Breast epithelium (tissue), 3 donors: ENCODE measurements at regions not wholly inside any gene's neighbourhood (a gene's known extent, or its start where the extent isn't known, plus 50 kb on each side); places are given as distances from the start of the nearest gene placed in this dataset.

ENCODE experiments used
- POLR2A ChIP-seq: fragments of 450-650 bp; IDR thresholded peaks from one replicate; pipeline ENCODE4 v1.6.1; 2016; ENCODE audit warnings: antibody characterized with exemption, mild to moderate bottlenecking, moderate library complexity
- TF ChIP-seq, protein P1 (sequence below), 3 donors: fragments of 450-650 bp; IDR thresholded peaks; one replicate each; pipeline ENCODE4 v1.5.1; 2016 to 2017; ENCODE audit warnings: antibody characterized with exemption in 3 of 3, mild to moderate bottlenecking in 3 of 3, moderate library complexity in 3 of 3

DNA sequence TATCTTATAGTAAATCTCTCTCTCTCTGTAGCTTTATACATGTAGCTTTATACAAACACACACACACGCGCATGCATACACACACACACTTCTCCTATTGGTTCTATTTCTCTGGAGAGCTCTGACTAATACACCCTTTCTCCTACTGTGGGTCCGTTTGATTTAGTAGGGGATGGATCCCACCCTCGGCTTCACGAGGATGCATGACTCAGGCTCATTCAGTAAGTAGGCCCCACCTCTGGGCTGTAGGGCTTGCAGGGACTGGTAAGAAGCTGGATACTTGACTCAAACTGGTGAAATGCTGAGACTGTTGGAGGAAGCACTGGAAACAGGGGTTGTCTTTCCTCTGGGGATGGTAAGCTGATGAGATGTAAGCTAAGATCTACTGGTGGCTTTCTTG, 98.7 kb downstream of the SLC24A2 start:
- TF ChIP-seq POLR2A: no peak
- TF ChIP-seq, protein P1, sequence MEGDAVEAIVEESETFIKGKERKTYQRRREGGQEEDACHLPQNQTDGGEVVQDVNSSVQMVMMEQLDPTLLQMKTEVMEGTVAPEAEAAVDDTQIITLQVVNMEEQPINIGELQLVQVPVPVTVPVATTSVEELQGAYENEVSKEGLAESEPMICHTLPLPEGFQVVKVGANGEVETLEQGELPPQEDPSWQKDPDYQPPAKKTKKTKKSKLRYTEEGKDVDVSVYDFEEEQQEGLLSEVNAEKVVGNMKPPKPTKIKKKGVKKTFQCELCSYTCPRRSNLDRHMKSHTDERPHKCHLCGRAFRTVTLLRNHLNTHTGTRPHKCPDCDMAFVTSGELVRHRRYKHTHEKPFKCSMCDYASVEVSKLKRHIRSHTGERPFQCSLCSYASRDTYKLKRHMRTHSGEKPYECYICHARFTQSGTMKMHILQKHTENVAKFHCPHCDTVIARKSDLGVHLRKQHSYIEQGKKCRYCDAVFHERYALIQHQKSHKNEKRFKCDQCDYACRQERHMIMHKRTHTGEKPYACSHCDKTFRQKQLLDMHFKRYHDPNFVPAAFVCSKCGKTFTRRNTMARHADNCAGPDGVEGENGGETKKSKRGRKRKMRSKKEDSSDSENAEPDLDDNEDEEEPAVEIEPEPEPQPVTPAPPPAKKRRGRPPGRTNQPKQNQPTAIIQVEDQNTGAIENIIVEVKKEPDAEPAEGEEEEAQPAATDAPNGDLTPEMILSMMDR (IDR thresholded peaks at IDR 0.05): no peak
